GM23338 (cell line): ENCODE measurements at regions not wholly inside any gene's neighbourhood (a gene's known extent, or its start where the extent isn't known, plus 50 kb on each side); places are given as distances from the start of the nearest gene placed in this dataset.

ENCODE experiments used
- ATAC-seq: fragments of 200-7000 bp; cut with Tn5 transposase; 3 replicates; pipeline ENCODE4 v1.9.1; 2020
- DNase-seq: peaks from one replicate; pipeline ENCODE4 v3.0.0-alpha.2; 2015; ENCODE audit warnings: low spot score
- H2AFZ ChIP-seq: fragments of 200-600 bp; sonication (generic); 2 replicates; pipeline ENCODE4 v1.8.0; 2016; ENCODE audit warnings: antibody characterized with exemption, mild to moderate bottlenecking, moderate library complexity
- H3F3A ChIP-seq: fragments of 200-600 bp; sonication (generic); replicated peaks from 2 replicates; pipeline ENCODE4 v1.8.0; 2017; ENCODE audit warnings: antibody characterized with exemption, mixed run types, low read depth
- H3K27ac ChIP-seq: fragments of 200-600 bp; sonication (generic); 2 replicates; pipeline ENCODE4 v1.6.1; 2016; ENCODE audit warnings: low read depth
- H3K27me3 ChIP-seq: fragments of 200-600 bp; sonication (generic); 2 replicates; pipeline ENCODE4 v1.8.0; 2016; ENCODE audit warnings: mild to moderate bottlenecking, mixed run types, moderate library complexity; ENCODE audit not compliant: insufficient read depth
- H3K36me3 ChIP-seq: fragments of 200-600 bp; sonication (generic); 2 replicates; pipeline ENCODE4 v1.8.0; 2016; ENCODE audit warnings: mild to moderate bottlenecking; ENCODE audit not compliant: insufficient read depth
- H3K4me1 ChIP-seq: fragments of 200-600 bp; sonication (generic); 2 replicates; pipeline ENCODE4 v1.8.0; 2016; ENCODE audit warnings: mild to moderate bottlenecking, moderate library complexity; ENCODE audit not compliant: insufficient read depth
- H3K4me2 ChIP-seq: fragments of 200-600 bp; sonication (generic); 2 replicates; pipeline ENCODE4 v1.7.1; 2017; ENCODE audit warnings: mixed run types
- H3K4me3 ChIP-seq: fragments of 200-600 bp; sonication (generic); 2 replicates; pipeline ENCODE4 v1.6.1; 2016; ENCODE audit warnings: mixed run types
- H3K79me2 ChIP-seq: fragments of 200-600 bp; sonication (generic); replicated peaks from 2 replicates; pipeline ENCODE4 v1.8.0; 2017; ENCODE audit warnings: mild to moderate bottlenecking; ENCODE audit not compliant: insufficient read depth
- H3K9me2 ChIP-seq: fragments of 200-600 bp; sonication (generic); 2 replicates; pipeline ENCODE4 v1.8.0; 2017; ENCODE audit not compliant: insufficient read depth
- H4K20me1 ChIP-seq: fragments of 200-600 bp; sonication (generic); replicated peaks from 2 replicates; pipeline ENCODE4 v1.8.0; 2017; ENCODE audit warnings: mild to moderate bottlenecking; ENCODE audit not compliant: insufficient read depth
- H3K27ac Mint-ChIP-seq: 2 replicates; pipeline ENCODE4 v1.8.0; 2020; ENCODE audit warnings: inconsistent platforms, mild to moderate bottlenecking, moderate library complexity, mixed read lengths
- H3K27me3 Mint-ChIP-seq: 3 replicates; pipeline ENCODE4 v1.8.0; 2022; ENCODE audit warnings: low read depth, mild to moderate bottlenecking, moderate library complexity, mixed read lengths, inconsistent platforms; ENCODE audit not compliant: insufficient read depth, poor library complexity
- H3K36me3 Mint-ChIP-seq: 3 replicates; pipeline ENCODE4 v1.8.0; 2021; ENCODE audit warnings: low read depth, mild to moderate bottlenecking, inconsistent platforms, moderate library complexity, mixed read lengths
- H3K4me1 Mint-ChIP-seq: 3 replicates; pipeline ENCODE4 v1.8.0; 2020; ENCODE audit warnings: mild to moderate bottlenecking, inconsistent platforms, mixed read lengths
- H3K4me3 Mint-ChIP-seq: 3 replicates; pipeline ENCODE4 v1.8.0; 2021; ENCODE audit warnings: moderate library complexity, mild to moderate bottlenecking, inconsistent platforms, mixed read lengths
- H3K9me3 Mint-ChIP-seq: 3 replicates; pipeline ENCODE4 v1.8.0; 2020; ENCODE audit warnings: moderate library complexity, mild to moderate bottlenecking, inconsistent platforms, mixed read lengths
- CREB1 ChIP-seq: fragments of 250-450 bp; sonication (Bioruptor Pico); IDR thresholded peaks from 2 replicates; pipeline ENCODE4 v1.5.0; 2020; ENCODE audit warnings: low read depth, mild to moderate bottlenecking, moderate library complexity
- EZH2 ChIP-seq: fragments of 200-600 bp; sonication (generic); IDR thresholded peaks from one replicate; pipeline ENCODE4 v1.8.0; 2017; ENCODE audit warnings: antibody characterized with exemption, mild to moderate bottlenecking, low read depth; ENCODE audit not compliant: unreplicated experiment
- EZH2phosphoT487 ChIP-seq: fragments of 200-600 bp; sonication (generic); IDR thresholded peaks from one replicate; pipeline ENCODE4 v1.8.1; 2018; ENCODE audit warnings: antibody characterized with exemption; ENCODE audit not compliant: unreplicated experiment
- JUNB ChIP-seq: IDR thresholded peaks from one replicate; pipeline ENCODE4 v1.6.1; 2016; ENCODE audit warnings: antibody characterized with exemption; ENCODE audit not compliant: unreplicated experiment
- NANOG ChIP-seq: IDR thresholded peaks from 2 replicates; pipeline ENCODE4 v1.6.1; 2016; ENCODE audit warnings: antibody characterized with exemption, borderline replicate concordance
- POLR2AphosphoS5 ChIP-seq: IDR thresholded peaks from 2 replicates; pipeline ENCODE4 v1.6.1; 2016; ENCODE audit warnings: antibody characterized with exemption, low read depth
- STAT1 ChIP-seq: IDR thresholded peaks from one replicate; pipeline ENCODE4 v1.6.1; 2016; ENCODE audit warnings: antibody characterized with exemption; ENCODE audit not compliant: unreplicated experiment
- ZNF114 ChIP-seq: fragments of 250-450 bp; sonication (Bioruptor Pico); IDR thresholded peaks from 2 replicates; pipeline ENCODE4 v1.5.0; 2020; ENCODE audit warnings: mild to moderate bottlenecking, moderate library complexity
- ZNF331 ChIP-seq: fragments of 250-450 bp; sonication (Bioruptor Pico); IDR thresholded peaks from 2 replicates; pipeline ENCODE4 v1.5.0; 2020; ENCODE audit warnings: low read depth, mild to moderate bottlenecking, moderate library complexity
- TF ChIP-seq, protein P1 (sequence below): IDR thresholded peaks from one replicate; pipeline ENCODE4 v1.6.1; 2018; ENCODE audit warnings: antibody characterized with exemption; ENCODE audit not compliant: unreplicated experiment
- TF ChIP-seq, protein P2 (sequence below), 2 experiments: fragments of 200-600 bp in 1 of 2; sonication (generic) in 1 of 2; conservative IDR thresholded peaks; 2 replicates each; pipeline versions ENCODE4 v1.5.1 to v1.6.1; 2016 to 2017; ENCODE audit warnings: antibody characterized with exemption in 2 of 2, low read depth in 2 of 2, mild to moderate bottlenecking in 2 of 2, moderate library complexity in 1 of 2
- TF ChIP-seq, protein P3 (sequence below): IDR thresholded peaks from 2 replicates; pipeline ENCODE4 v1.6.1; 2016; ENCODE audit warnings: antibody characterized with exemption

DNA sequence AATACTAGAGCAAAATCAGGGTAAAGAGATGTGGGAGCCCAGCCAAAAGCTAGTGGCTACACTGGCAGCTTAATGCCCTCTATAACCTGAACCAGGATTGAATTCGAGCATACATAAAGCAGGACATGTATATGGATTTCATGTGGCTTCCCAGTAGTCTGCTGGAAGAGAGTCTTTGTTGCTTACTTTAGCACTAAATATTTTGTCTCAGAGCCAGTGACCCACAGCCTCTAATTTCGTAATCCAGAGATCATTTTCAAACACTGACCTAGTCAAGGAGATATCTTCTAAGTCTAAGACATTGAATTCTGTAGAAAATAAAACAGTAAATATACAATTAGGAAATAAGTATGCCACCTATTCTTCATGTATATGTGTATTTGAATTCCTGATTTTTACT, 64.2 kb upstream of the GNAI1 start (continued):
- TF ChIP-seq, protein P1, sequence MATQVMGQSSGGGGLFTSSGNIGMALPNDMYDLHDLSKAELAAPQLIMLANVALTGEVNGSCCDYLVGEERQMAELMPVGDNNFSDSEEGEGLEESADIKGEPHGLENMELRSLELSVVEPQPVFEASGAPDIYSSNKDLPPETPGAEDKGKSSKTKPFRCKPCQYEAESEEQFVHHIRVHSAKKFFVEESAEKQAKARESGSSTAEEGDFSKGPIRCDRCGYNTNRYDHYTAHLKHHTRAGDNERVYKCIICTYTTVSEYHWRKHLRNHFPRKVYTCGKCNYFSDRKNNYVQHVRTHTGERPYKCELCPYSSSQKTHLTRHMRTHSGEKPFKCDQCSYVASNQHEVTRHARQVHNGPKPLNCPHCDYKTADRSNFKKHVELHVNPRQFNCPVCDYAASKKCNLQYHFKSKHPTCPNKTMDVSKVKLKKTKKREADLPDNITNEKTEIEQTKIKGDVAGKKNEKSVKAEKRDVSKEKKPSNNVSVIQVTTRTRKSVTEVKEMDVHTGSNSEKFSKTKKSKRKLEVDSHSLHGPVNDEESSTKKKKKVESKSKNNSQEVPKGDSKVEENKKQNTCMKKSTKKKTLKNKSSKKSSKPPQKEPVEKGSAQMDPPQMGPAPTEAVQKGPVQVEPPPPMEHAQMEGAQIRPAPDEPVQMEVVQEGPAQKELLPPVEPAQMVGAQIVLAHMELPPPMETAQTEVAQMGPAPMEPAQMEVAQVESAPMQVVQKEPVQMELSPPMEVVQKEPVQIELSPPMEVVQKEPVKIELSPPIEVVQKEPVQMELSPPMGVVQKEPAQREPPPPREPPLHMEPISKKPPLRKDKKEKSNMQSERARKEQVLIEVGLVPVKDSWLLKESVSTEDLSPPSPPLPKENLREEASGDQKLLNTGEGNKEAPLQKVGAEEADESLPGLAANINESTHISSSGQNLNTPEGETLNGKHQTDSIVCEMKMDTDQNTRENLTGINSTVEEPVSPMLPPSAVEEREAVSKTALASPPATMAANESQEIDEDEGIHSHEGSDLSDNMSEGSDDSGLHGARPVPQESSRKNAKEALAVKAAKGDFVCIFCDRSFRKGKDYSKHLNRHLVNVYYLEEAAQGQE, result no peak
- no peak for TF ChIP-seq NANOG
- no peak for TF ChIP-seq STAT1
- no peak for TF ChIP-seq POLR2AphosphoS5
- no peak for TF ChIP-seq ZNF114 (CRISPR knock-in tag)
- TF ChIP-seq, protein P2, sequence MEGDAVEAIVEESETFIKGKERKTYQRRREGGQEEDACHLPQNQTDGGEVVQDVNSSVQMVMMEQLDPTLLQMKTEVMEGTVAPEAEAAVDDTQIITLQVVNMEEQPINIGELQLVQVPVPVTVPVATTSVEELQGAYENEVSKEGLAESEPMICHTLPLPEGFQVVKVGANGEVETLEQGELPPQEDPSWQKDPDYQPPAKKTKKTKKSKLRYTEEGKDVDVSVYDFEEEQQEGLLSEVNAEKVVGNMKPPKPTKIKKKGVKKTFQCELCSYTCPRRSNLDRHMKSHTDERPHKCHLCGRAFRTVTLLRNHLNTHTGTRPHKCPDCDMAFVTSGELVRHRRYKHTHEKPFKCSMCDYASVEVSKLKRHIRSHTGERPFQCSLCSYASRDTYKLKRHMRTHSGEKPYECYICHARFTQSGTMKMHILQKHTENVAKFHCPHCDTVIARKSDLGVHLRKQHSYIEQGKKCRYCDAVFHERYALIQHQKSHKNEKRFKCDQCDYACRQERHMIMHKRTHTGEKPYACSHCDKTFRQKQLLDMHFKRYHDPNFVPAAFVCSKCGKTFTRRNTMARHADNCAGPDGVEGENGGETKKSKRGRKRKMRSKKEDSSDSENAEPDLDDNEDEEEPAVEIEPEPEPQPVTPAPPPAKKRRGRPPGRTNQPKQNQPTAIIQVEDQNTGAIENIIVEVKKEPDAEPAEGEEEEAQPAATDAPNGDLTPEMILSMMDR (conservative IDR thresholded peaks at IDR 0.05; ENCODE audit: low read depth in 2 of 2), result no peak

DNA sequence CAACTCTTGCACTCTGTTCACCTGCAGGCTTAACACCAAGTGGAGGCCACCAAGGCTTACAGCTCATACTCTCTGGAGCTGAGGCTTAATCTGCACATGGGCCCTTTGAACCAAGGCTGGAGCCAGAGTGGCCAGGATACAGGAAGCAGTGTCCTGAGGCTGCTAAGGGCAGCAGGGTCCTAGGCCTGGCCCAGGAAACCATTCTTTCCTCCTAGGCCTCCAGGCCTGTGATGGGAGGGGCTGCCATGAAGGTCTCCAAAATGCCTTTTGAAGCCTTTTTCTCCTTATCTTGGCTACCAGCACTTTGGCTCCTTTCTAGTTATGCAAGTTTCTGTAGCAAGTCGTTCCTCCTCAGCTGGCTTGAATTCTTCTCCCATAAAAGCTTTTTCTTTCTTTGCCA, 68.0 kb upstream of the GNAI1 start:
- no peaks in the 10 kb centered on the region for H4K20me1 ChIP-seq
- Mint-ChIP-seq H3K9me3 (peaks cover 31% of the 10 kb centered on the region), H3K36me3 (peaks cover 22% of the 10 kb centered on the region), H3K4me3 (no peak overlapping the region), H3K27me3 (no peaks in the 10 kb centered on the region), H3K4me1 (no peaks in the 10 kb centered on the region), H3K27ac (no peak overlapping the region)
- H3K79me2 ChIP-seq, result no peaks in the 10 kb centered on the region
- H2AFZ ChIP-seq, result no peak overlapping the region
- H3K4me3 ChIP-seq, result no peak overlapping the region
- H3K27me3 ChIP-seq, result no peaks in the 10 kb centered on the region
- no peak overlapping the region for H3K4me2 ChIP-seq
- no peaks in the 10 kb centered on the region for H3F3A ChIP-seq
- ATAC-seq (no peak), DNase-seq (no peak)
- TF ChIP-seq ZNF331 (CRISPR knock-in tag), result no peak
- peaks cover 3% of the 10 kb centered on the region; the same call in 1 of the 2 replicates for H3K9me2 ChIP-seq
- H3K36me3 ChIP-seq, result no peaks in the 10 kb centered on the region; the same call in 1 of the 2 replicates
- no peak overlapping the region for H3K27ac ChIP-seq
- no peaks in the 10 kb centered on the region for H3K4me1 ChIP-seq

DNA sequence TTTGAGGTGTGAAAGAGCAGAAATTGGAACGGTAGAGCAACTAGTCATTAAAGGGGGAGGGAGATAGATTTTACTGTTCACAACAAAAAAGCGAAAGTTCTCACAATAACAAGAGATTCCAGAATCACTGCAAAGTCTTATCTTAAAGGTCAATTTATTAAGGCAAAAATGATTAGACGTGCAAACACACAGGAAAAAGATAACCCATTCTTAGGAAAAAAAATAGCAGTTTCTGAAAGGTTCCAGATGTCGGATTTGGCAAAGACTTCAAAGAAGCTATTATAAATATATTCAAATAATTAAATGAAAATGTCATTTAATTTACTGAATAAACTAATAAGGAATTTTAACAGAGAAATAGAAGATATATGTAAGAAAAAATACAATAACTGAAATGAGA, 70.8 kb upstream of the GNAI1 start:
- Mint-ChIP-seq H3K27me3 (no peaks in the 10 kb centered on the region), H3K4me1 (peaks cover 6% of the 10 kb centered on the region; the same call in 2 of the 3 replicates), H3K36me3 (peaks cover 23% of the 10 kb centered on the region), H3K27ac (no peak overlapping the region), H3K4me3 (no peak overlapping the region), H3K9me3 (peaks cover 34% of the 10 kb centered on the region)
- Histone ChIP-seq H4K20me1 (no peaks in the 10 kb centered on the region), H3K4me2 (no peak overlapping the region), H3K4me3 (no peak overlapping the region), H3F3A (no peaks in the 10 kb centered on the region), H3K9me2 (peaks cover 3% of the 10 kb centered on the region; the same call in 1 of the 2 replicates), H3K4me1 (no peaks in the 10 kb centered on the region), H3K36me3 (no peaks in the 10 kb centered on the region; the same call in 1 of the 2 replicates), H3K27me3 (no peaks in the 10 kb centered on the region), H3K79me2 (no peaks in the 10 kb centered on the region), H2AFZ (no peak overlapping the region; the same call in 1 of the 2 replicates), H3K27ac (no peak overlapping the region)
- no peak for DNase-seq
- ATAC-seq, result no peak
- TF ChIP-seq POLR2AphosphoS5 (no peak), CREB1 (no peak), EZH2 (no peak), STAT1 (no peak), ZNF114 (CRISPR knock-in tag) (no peak), EZH2phosphoT487 (no peak), JUNB (no peak), ZNF331 (CRISPR knock-in tag) (no peak), NANOG (no peak)
- TF ChIP-seq, protein P3, sequence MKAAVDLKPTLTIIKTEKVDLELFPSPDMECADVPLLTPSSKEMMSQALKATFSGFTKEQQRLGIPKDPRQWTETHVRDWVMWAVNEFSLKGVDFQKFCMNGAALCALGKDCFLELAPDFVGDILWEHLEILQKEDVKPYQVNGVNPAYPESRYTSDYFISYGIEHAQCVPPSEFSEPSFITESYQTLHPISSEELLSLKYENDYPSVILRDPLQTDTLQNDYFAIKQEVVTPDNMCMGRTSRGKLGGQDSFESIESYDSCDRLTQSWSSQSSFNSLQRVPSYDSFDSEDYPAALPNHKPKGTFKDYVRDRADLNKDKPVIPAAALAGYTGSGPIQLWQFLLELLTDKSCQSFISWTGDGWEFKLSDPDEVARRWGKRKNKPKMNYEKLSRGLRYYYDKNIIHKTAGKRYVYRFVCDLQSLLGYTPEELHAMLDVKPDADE, result no peak
- TF ChIP-seq, protein P2 (conservative IDR thresholded peaks at IDR 0.05; ENCODE audit: low read depth in 2 of 2), result no peak
